Right lobe of liver (tissue), 6 donors: ENCODE measurements at regions not wholly inside any gene's neighbourhood (a gene's known extent, or its start where the extent isn't known, plus 50 kb on each side); places are given as distances from the start of the nearest gene placed in this dataset.

Experiments
- ATAC-seq, 4 donors: fragments of 200-7000 bp; cut with Tn5 transposase; one replicate each; pipeline ENCODE4 v1.9.1; 2020; ENCODE audit warnings: mild to moderate bottlenecking in 4 of 4, moderate library complexity in 4 of 4
- DNase-seq, 3 donors: peaks; one replicate each; pipeline ENCODE4 v3.0.0-alpha.2; 2020
- H3K27ac ChIP-seq, 3 donors: fragments of 200-600 bp; one replicate each; pipeline ENCODE4 v1.8.0; 2022
- H3K27me3 ChIP-seq, 2 donors: fragments of 200-600 bp; one replicate each; pipeline ENCODE4 v1.8.0; 2022
- H3K36me3 ChIP-seq, 4 donors: fragments of 200-600 bp; sonication (generic) in 1 of 4; one replicate each; pipeline versions ENCODE4 v1.5.1 to v1.8.0; 2017 to 2022; ENCODE audit warnings: control low read depth in 1 of 4
- H3K4me1 ChIP-seq, 4 donors: fragments of 200-600 bp; sonication (generic) in 1 of 4; one replicate each; pipeline versions ENCODE4 v1.5.1 to v1.8.0; 2017 to 2022; ENCODE audit warnings: control low read depth in 1 of 4
- H3K4me3 ChIP-seq, 3 donors: fragments of 200-600 bp; one replicate each; pipeline ENCODE4 v1.8.0; 2022
- H3K9me3 ChIP-seq, 4 donors: fragments of 200-600 bp; sonication (generic) in 1 of 4; one replicate each; pipeline versions ENCODE4 v1.5.1 to v1.8.0; 2017 to 2022; ENCODE audit warnings: control low read depth in 1 of 4
- CTCF ChIP-seq, 4 donors: fragments of 200-600 bp in 3 of 4; fragments of 450-650 bp in 1 of 4; IDR thresholded peaks; one replicate each; pipeline versions ENCODE4 v1.5.1 to v1.8.0; 2016 to 2022; ENCODE audit warnings: antibody characterized with exemption in 4 of 4, mild to moderate bottlenecking in 2 of 4
- POLR2A ChIP-seq: fragments of 450-650 bp; IDR thresholded peaks from one replicate; pipeline ENCODE4 v1.6.1; 2017; ENCODE audit warnings: antibody characterized with exemption, mild to moderate bottlenecking
- WGBS: methylation state at CpG from one replicate; pipeline ENCODE4 v1.1.6; 2018; ENCODE audit warnings: low coverage, low lambda C conversion rate; ENCODE audit not compliant: insufficient coverage; ENCODE audit errors: missing lambda C conversion rate; 5-methylcytosine and 5-hydroxymethylcytosine counted together
- intact Hi-C, 2 donors: fragments of 100-400 bp; cut with DNase I; formaldehyde crosslinking; loops; one replicate each; pipeline versions ENCODE4 v1.11.2 to v1.14.1; 2022
- donor health status: DM: no; HTN: yes; CAD: no.
- donor health status: DM: no; HTN: no; CAD: no.
- donor health status: DM: no; HTN: no; CAD: no.
- donor health status: DM: no; HTN: yes; CAD: no.
- donor health status: DM: no; HTN: yes; CAD: no.

GRCh38 chr5:1946776-1947175, 64.1 kb upstream of the IRX4 start:
- WGBS = 47% methylated on average over 8 of the region's 13 CpGs
- no peak overlapping the region for H3K4me3 ChIP-seq
- intact Hi-C loops = no loop called here
- TF ChIP-seq POLR2A (no peak), CTCF (IDR thresholded peaks at IDR 0.05) (no peak)
- DNase-seq = no peak
- H3K9me3 ChIP-seq = no peaks in the 10 kb centered on the region
- H3K4me1 ChIP-seq = no peaks in the 10 kb centered on the region
- H3K27me3 ChIP-seq = no peaks in the 10 kb centered on the region
- no peak overlapping the region for H3K27ac ChIP-seq
- H3K36me3 ChIP-seq = no peaks in the 10 kb centered on the region
- ATAC-seq = no peak

GRCh38 chr5:1946122-1946677, 63.5 kb upstream of the IRX4 start:
- WGBS = 59% methylated on average over 16 of the region's 17 CpGs
- no peaks in the 10 kb centered on the region for H3K4me1 ChIP-seq
- H3K9me3 ChIP-seq = no peaks in the 10 kb centered on the region
- no peaks in the 10 kb centered on the region for H3K36me3 ChIP-seq
- intact Hi-C loops = no loop called here
- TF ChIP-seq POLR2A (no peak), CTCF (IDR thresholded peaks at IDR 0.05) (no peak)
- ATAC-seq (no peak), DNase-seq (no peak)
- H3K27me3 ChIP-seq = no peaks in the 10 kb centered on the region
- no peak overlapping the region for H3K4me3 ChIP-seq
- no peak overlapping the region for H3K27ac ChIP-seq

- Histone ChIP-seq H3K9me3 (no peaks in the 10 kb centered on the region), H3K36me3 (no peaks in the 10 kb centered on the region), H3K4me1 (no peaks in the 10 kb centered on the region), H3K4me3 (no peak overlapping the region), H3K27me3 (no peaks in the 10 kb centered on the region), H3K27ac (no peak overlapping the region)
- TF ChIP-seq CTCF (IDR thresholded peaks at IDR 0.05) (no peak), POLR2A (no peak)
- intact Hi-C loops = no loop called here
- ATAC-seq (no peak), DNase-seq (peak in 1 of 3 donors; percentile 36)
- WGBS = 18% methylated on average over 6 of the region's 13 CpGs
Measured at GRCh38 chr5:1945606-1946005, 62.9 kb upstream of the IRX4 start.

- Histone ChIP-seq H3K4me3 (no peak overlapping the region), H3K27ac (no peak overlapping the region), H3K9me3 (no peaks in the 10 kb centered on the region), H3K4me1 (no peaks in the 10 kb centered on the region), H3K27me3 (no peaks in the 10 kb centered on the region), H3K36me3 (no peaks in the 10 kb centered on the region)
- ATAC-seq (no peak), DNase-seq (no peak)
- 47% methylated on average over 10 of the region's 10 CpGs for WGBS
- TF ChIP-seq CTCF (IDR thresholded peaks at IDR 0.05) (no peak), POLR2A (no peak)
- intact Hi-C loops = no loop called here
Measured at GRCh38 chr5:1944408-1944807, 61.7 kb upstream of the IRX4 start.

GRCh38 chr5:1943481-1943880, 60.8 kb upstream of the IRX4 start:
- 51% methylated on average over 3 of the region's 11 CpGs for WGBS
- H3K27ac ChIP-seq = no peak overlapping the region
- H3K4me3 ChIP-seq = no peak overlapping the region
- no peaks in the 10 kb centered on the region for H3K4me1 ChIP-seq
- intact Hi-C loops = no loop called here
- TF ChIP-seq POLR2A = no peak
- TF ChIP-seq CTCF (IDR thresholded peaks at IDR 0.05) = no peak
- no peaks in the 10 kb centered on the region for H3K27me3 ChIP-seq
- no peaks in the 10 kb centered on the region for H3K36me3 ChIP-seq
- no peaks in the 10 kb centered on the region for H3K9me3 ChIP-seq
- ATAC-seq (no peak), DNase-seq (no peak)
